ENCODE measurements at regions not wholly inside any gene's neighbourhood (a gene's known extent, or its start where the extent isn't known, plus 50 kb on each side); places are given as distances from the start of the nearest gene placed in this dataset.
"Not testable (repeated sequence)": the region's sequence is repeated elsewhere in the genome, so short reads cannot be mapped to it uniquely, and the experiment has no call there.

- H3K27ac Mint-ChIP-seq: peak overlapping the region; percentile 68
- peaks cover 16% of the 10 kb centered on the region for H3K4me1 Mint-ChIP-seq
- DNase-seq; H3K9me3 Mint-ChIP-seq; H3K27me3 Mint-ChIP-seq; H3K4me3 Mint-ChIP-seq; H3K36me3 Mint-ChIP-seq (ENCODE audit: low read depth): not testable (repeated sequence)
- peak; percentile 59 for ATAC-seq
These were observed 50.7 kb downstream of the PPIAL4D start for GRCh38 chr1:145191272-145191675.

GRCh38 chr1:145189543-145190030 is 52.4 kb downstream of the PPIAL4D start:
- not testable (repeated sequence) for H3K27me3 Mint-ChIP-seq; H3K27ac Mint-ChIP-seq; H3K36me3 Mint-ChIP-seq (ENCODE audit: low read depth); ATAC-seq; DNase-seq; H3K9me3 Mint-ChIP-seq
- H3K4me3 Mint-ChIP-seq: peak overlapping the region; percentile 1
- H3K4me1 Mint-ChIP-seq: peaks cover 15% of the 10 kb centered on the region

- not testable (repeated sequence) for H3K36me3 Mint-ChIP-seq (ENCODE audit: low read depth); ATAC-seq; H3K27ac Mint-ChIP-seq; H3K27me3 Mint-ChIP-seq; DNase-seq; H3K9me3 Mint-ChIP-seq
- peak overlapping the region; percentile 1 for H3K4me3 Mint-ChIP-seq
- H3K4me1 Mint-ChIP-seq: peaks cover 14% of the 10 kb centered on the region
These were observed 53.0 kb downstream of the PPIAL4D start for GRCh38 chr1:145188869-145189542.

- not testable (repeated sequence) for H3K27ac Mint-ChIP-seq; DNase-seq; H3K4me1 Mint-ChIP-seq; H3K9me3 Mint-ChIP-seq; H3K4me3 Mint-ChIP-seq; H3K27me3 Mint-ChIP-seq; H3K36me3 Mint-ChIP-seq (ENCODE audit: low read depth)
- ATAC-seq: peak; percentile 94
These were observed 59.2 kb downstream of the PPIAL4D start for GRCh38 chr1:145182606-145183413.

GRCh38 chr1:145176285-145176925 is 65.6 kb downstream of the PPIAL4D start:
- not testable (repeated sequence) for H3K4me3 Mint-ChIP-seq; H3K4me1 Mint-ChIP-seq; H3K27ac Mint-ChIP-seq; H3K36me3 Mint-ChIP-seq (ENCODE audit: low read depth); H3K9me3 Mint-ChIP-seq; H3K27me3 Mint-ChIP-seq
- DNase-seq: peak; percentile 12
- ATAC-seq: peak; percentile 87

- not testable (repeated sequence) for ATAC-seq, H3K27ac Mint-ChIP-seq, H3K9me3 Mint-ChIP-seq
These were observed 67.6 kb downstream of the PPIAL4D start for GRCh38 chr1:145174377-145174776.

GRCh38 chr1:145168220-145168848 is 72.6 kb downstream of the FAM72D start:
- DNase-seq; H3K27ac Mint-ChIP-seq; H3K27me3 Mint-ChIP-seq; H3K9me3 Mint-ChIP-seq; H3K36me3 Mint-ChIP-seq (ENCODE audit: low read depth); H3K4me1 Mint-ChIP-seq; H3K4me3 Mint-ChIP-seq; ATAC-seq: not testable (repeated sequence)

More at GRCh38 chr1:145174377-145174776, 67.6 kb downstream of the PPIAL4D start:
- H3K4me1 Mint-ChIP-seq; DNase-seq; H3K4me3 Mint-ChIP-seq; H3K27me3 Mint-ChIP-seq; H3K36me3 Mint-ChIP-seq (ENCODE audit: low read depth): not testable (repeated sequence)

- DNase-seq; H3K4me3 Mint-ChIP-seq; ATAC-seq; H3K27ac Mint-ChIP-seq; H3K4me1 Mint-ChIP-seq; H3K36me3 Mint-ChIP-seq (ENCODE audit: low read depth); H3K27me3 Mint-ChIP-seq; H3K9me3 Mint-ChIP-seq: not testable (repeated sequence)
These were observed 68.6 kb downstream of the FAM72D start for GRCh38 chr1:145164360-145164759.
